H1 (cell line): ENCODE measurements at regions not wholly inside any gene's neighbourhood (a gene's known extent, or its start where the extent isn't known, plus 50 kb on each side); places are given as distances from the start of the nearest gene placed in this dataset.

ENCODE experiments used
- CTCF ChIA-PET: fragments of 300-600 bp; sonication (Branson Sonifier 250); formaldehyde crosslinking; loops from one replicate; lab custom pipeline; 2021; ENCODE audit not compliant: partially characterized antibody; lab: Charles Lee
- POLR2A ChIA-PET: fragments of 300-600 bp; sonication (Branson Sonifier 250); formaldehyde crosslinking; loops from one replicate; lab custom pipeline; 2021; ENCODE audit warnings: inconsistent platforms; ENCODE audit not compliant: partially characterized antibody; lab: Charles Lee
- DNase-seq, 2 experiments: peaks; one replicate each; pipeline versions ENCODE4 v3.0.0 to v3.0.0-alpha.2; 2010 to 2022; ENCODE audit warnings: low spot score in 2 of 2, low read depth in 1 of 2, mixed read lengths in 1 of 2
- FAIRE-seq: peaks from 2 replicates; lab custom pipeline; 2011; peaks lifted over from hg19 to GRCh38; lab: Jason Lieb, UNC
- H2AFZ ChIP-seq: 2 replicates; pipeline ENCODE4 v1.8.1; 2012; ENCODE audit warnings: low read length, inconsistent platforms
- H2AK5ac ChIP-seq: 2 replicates; pipeline ENCODE4 v1.6.1; 2013; ENCODE audit warnings: low read depth, low read length
- H2BK120ac ChIP-seq: replicated peaks from 2 replicates; pipeline ENCODE3; 2013; ENCODE audit warnings: low read depth, low read length, inconsistent platforms
- H2BK12ac ChIP-seq: 2 replicates; pipeline ENCODE4 v1.6.1; 2013; ENCODE audit warnings: low read depth, low read length
- H2BK15ac ChIP-seq: 2 replicates; pipeline ENCODE4 v1.6.1; 2013; ENCODE audit warnings: low read length
- H2BK20ac ChIP-seq: 2 replicates; pipeline ENCODE4 v1.6.1; 2013; ENCODE audit warnings: low read length
- H2BK5ac ChIP-seq: 2 replicates; pipeline ENCODE4 v1.6.1; 2013; ENCODE audit warnings: low read depth, low read length
- H3K14ac ChIP-seq: 2 replicates; pipeline ENCODE4 v1.6.1; 2013; ENCODE audit warnings: inconsistent platforms; ENCODE audit not compliant: insufficient read length
- H3K18ac ChIP-seq: 2 replicates; pipeline ENCODE4 v1.6.1; 2013; ENCODE audit warnings: low read length; ENCODE audit errors: extremely low read depth
- H3K23ac ChIP-seq: 2 replicates; pipeline ENCODE4 v1.6.1; 2013; ENCODE audit warnings: inconsistent platforms; ENCODE audit not compliant: insufficient read length
- H3K23me2 ChIP-seq: 2 replicates; pipeline ENCODE4 v1.6.1; 2013; ENCODE audit warnings: low read depth, low read length
- H3K27ac ChIP-seq: 2 replicates; pipeline ENCODE4 v1.6.1; 2011; ENCODE audit warnings: low read depth, low read length, inconsistent platforms
- H3K27me3 ChIP-seq, 4 experiments: replicated peaks in 1 of 4; 1 replicate in 1 of 4; 2 replicates in 3 of 4; pipeline versions ENCODE4 v1.6.1 to v1.8.1; 2011 to 2013; ENCODE audit warnings: low read length in 3 of 4, mild to moderate bottlenecking in 3 of 4, inconsistent platforms in 2 of 4, mixed read lengths in 2 of 4, moderate library complexity in 1 of 4; ENCODE audit not compliant: control insufficient read depth in 3 of 4, insufficient read depth in 3 of 4; ENCODE audit errors: extremely low read depth in 1 of 4
- H3K36me3 ChIP-seq, 4 experiments: 2 replicates each; pipeline versions ENCODE4 v1.6.1 to v1.8.1; 2011 to 2013; ENCODE audit warnings: mild to moderate bottlenecking in 4 of 4, low read length in 3 of 4, moderate library complexity in 2 of 4, control low read depth in 1 of 4, inconsistent platforms in 1 of 4; ENCODE audit not compliant: insufficient read depth in 4 of 4, control insufficient read depth in 2 of 4
- H3K4ac ChIP-seq: replicated peaks from 2 replicates; pipeline ENCODE3; 2013; ENCODE audit warnings: low read length, low read depth, mixed read lengths, inconsistent platforms; ENCODE audit not compliant: insufficient read length
- H3K4me1 ChIP-seq, 4 experiments: replicated peaks in 1 of 4; 1 replicate in 1 of 4; 2 replicates in 3 of 4; pipeline versions ENCODE4 v1.6.1 to v1.8.1; 2011 to 2013; ENCODE audit warnings: low read length in 3 of 4, inconsistent platforms in 2 of 4, mixed read lengths in 1 of 4; ENCODE audit not compliant: insufficient read depth in 4 of 4, control insufficient read depth in 3 of 4
- H3K4me2 ChIP-seq, 2 experiments: 2 replicates each; pipeline versions ENCODE4 v1.6.1 to v1.8.1; 2011 to 2013; ENCODE audit warnings: low read depth in 2 of 2, low read length in 2 of 2, control low read depth in 1 of 2, inconsistent platforms in 1 of 2, mild to moderate bottlenecking in 1 of 2; ENCODE audit not compliant: insufficient read depth in 1 of 2
- H3K4me3 ChIP-seq, 4 experiments: fragments of 200-600, 300-600 bp in 1 of 4; sonication (generic), shearing (Covaris generic), sonication (Bioruptor Twin) in 1 of 4; 2 replicates each; pipeline versions ENCODE4 v1.5.1 to v1.8.1; 2011 to 2016; ENCODE audit warnings: low read length in 4 of 4, low read depth in 3 of 4, control low read depth in 2 of 4, inconsistent platforms in 2 of 4, mild to moderate bottlenecking in 2 of 4, mixed read lengths in 1 of 4, moderate library complexity in 1 of 4; ENCODE audit not compliant: insufficient read depth in 2 of 4; ENCODE audit errors: extremely low read depth in 1 of 4
- H3K56ac ChIP-seq: replicated peaks from 2 replicates; pipeline ENCODE3; 2013; ENCODE audit warnings: low read depth, mild to moderate bottlenecking, mixed read lengths, low read length, inconsistent platforms; ENCODE audit not compliant: insufficient read length
- H3K79me1 ChIP-seq: 2 replicates; pipeline ENCODE4 v1.6.1; 2013; ENCODE audit warnings: low read depth, low read length, control low read depth
- H3K79me2 ChIP-seq, 2 experiments: 2 replicates each; pipeline versions ENCODE4 v1.6.1 to v1.8.1; 2012 to 2013; ENCODE audit warnings: low read length in 2 of 2, mild to moderate bottlenecking in 2 of 2, inconsistent platforms in 1 of 2; ENCODE audit not compliant: insufficient read depth in 2 of 2, control insufficient read depth in 1 of 2
- H3K9ac ChIP-seq, 4 experiments: replicated peaks in 1 of 4; 1 replicate in 1 of 4; 2 replicates in 3 of 4; pipeline versions ENCODE4 v1.6.1 to v1.8.1; 2011 to 2013; ENCODE audit warnings: low read depth in 3 of 4, low read length in 3 of 4, control low read depth in 2 of 4, mild to moderate bottlenecking in 2 of 4, moderate library complexity in 2 of 4, inconsistent platforms in 1 of 4; ENCODE audit errors: extremely low read depth in 1 of 4
- H3K9me3 ChIP-seq, 2 experiments: 2 replicates each; pipeline versions ENCODE4 v1.6.1 to v1.8.1; 2012 to 2013; ENCODE audit warnings: mild to moderate bottlenecking in 2 of 2, moderate library complexity in 2 of 2, control low read depth in 1 of 2, inconsistent platforms in 1 of 2, low read depth in 1 of 2, low read length in 1 of 2, mixed read lengths in 1 of 2; ENCODE audit not compliant: insufficient read depth in 2 of 2
- H4K20me1 ChIP-seq, 2 experiments: replicated peaks in 1 of 2; 2 replicates each; pipeline versions ENCODE3 to v1.8.1; 2011 to 2013; ENCODE audit warnings: inconsistent platforms in 2 of 2, low read length in 2 of 2, mild to moderate bottlenecking in 1 of 2; ENCODE audit not compliant: insufficient read depth in 2 of 2, control insufficient read depth in 1 of 2
- H4K5ac ChIP-seq: 2 replicates; pipeline ENCODE4 v1.6.1; 2013; ENCODE audit warnings: low read length, low read depth, mixed read lengths, inconsistent platforms; ENCODE audit not compliant: insufficient read length
- H4K8ac ChIP-seq: 2 replicates; pipeline ENCODE4 v1.8.0; 2013; ENCODE audit warnings: mild to moderate bottlenecking, moderate library complexity, low read length, inconsistent platforms; ENCODE audit not compliant: insufficient read depth; ENCODE audit errors: extremely low read depth
- H4K91ac ChIP-seq: replicated peaks from 2 replicates; pipeline ENCODE3; 2013; ENCODE audit warnings: low read length, mixed read lengths, inconsistent platforms; ENCODE audit not compliant: insufficient read length
- BACH1 ChIP-seq: IDR thresholded peaks from 2 replicates; pipeline ENCODE4 v1.6.1; 2012; ENCODE audit warnings: low read length, improper control_type of control experiment
- BRCA1 ChIP-seq: IDR thresholded peaks from 2 replicates; pipeline ENCODE4 v1.6.1; 2012; ENCODE audit warnings: low read depth, low read length, improper control_type of control experiment
- CEBPB ChIP-seq: IDR thresholded peaks from 2 replicates; pipeline ENCODE4 v1.6.1; 2012; ENCODE audit warnings: low read depth, low read length
- CHD1 ChIP-seq: IDR thresholded peaks from 2 replicates; pipeline ENCODE4 v1.6.1; 2012; ENCODE audit warnings: low read depth, low read length, improper control_type of control experiment
- EP300 ChIP-seq, 2 experiments: IDR thresholded peaks; 1 replicate in 1 of 2; 2 replicates in 1 of 2; pipeline ENCODE4 v1.6.1; 2011 to 2012; ENCODE audit warnings: low read depth in 2 of 2, low read length in 2 of 2, mild to moderate bottlenecking in 2 of 2, borderline replicate concordance in 1 of 2, inconsistent platforms in 1 of 2, moderate library complexity in 1 of 2
- FOSL1 ChIP-seq: IDR thresholded peaks from 2 replicates; pipeline ENCODE4 v1.6.1; 2011; ENCODE audit warnings: mild to moderate bottlenecking, low read depth, low read length, moderate library complexity; ENCODE audit not compliant: insufficient read depth
- JUN ChIP-seq: IDR thresholded peaks from 2 replicates; pipeline ENCODE4 v1.6.1; 2011; ENCODE audit warnings: low read depth, mild to moderate bottlenecking, improper control_type of control experiment, low read length
- JUND ChIP-seq: IDR thresholded peaks from 2 replicates; pipeline ENCODE4 v1.6.1; 2011; ENCODE audit warnings: mild to moderate bottlenecking, improper control_type of control experiment, low read length
- NANOG ChIP-seq: IDR thresholded peaks from 2 replicates; pipeline ENCODE4 v1.6.1; 2011; ENCODE audit warnings: low read length, low read depth, mild to moderate bottlenecking, inconsistent platforms; ENCODE audit not compliant: insufficient read depth, poor library complexity, severe bottlenecking
- POLR2AphosphoS5 ChIP-seq: IDR thresholded peaks from 2 replicates; pipeline ENCODE4 v1.6.1; 2011; ENCODE audit warnings: low read depth, low read length
- POU5F1 ChIP-seq: IDR thresholded peaks from 2 replicates; pipeline ENCODE4 v1.6.1; 2011; ENCODE audit warnings: low read depth, mild to moderate bottlenecking, low read length, moderate library complexity
- SIRT6 ChIP-seq: IDR thresholded peaks from one replicate; pipeline ENCODE4 v1.7.1; 2012; ENCODE audit warnings: low read length, inconsistent platforms
- SRF ChIP-seq: IDR thresholded peaks from 2 replicates; pipeline ENCODE4 v1.6.1; 2011; ENCODE audit warnings: mild to moderate bottlenecking, low read depth, low read length, moderate library complexity
- SUZ12 ChIP-seq: fragments of 200-600 bp; sonication (generic); IDR thresholded peaks from 2 replicates; pipeline ENCODE4 v1.6.1; 2012; ENCODE audit warnings: mild to moderate bottlenecking, inconsistent platforms, low read length, moderate library complexity, mixed read lengths
- TBP ChIP-seq: IDR thresholded peaks from 2 replicates; pipeline ENCODE4 v1.6.1; 2011; ENCODE audit warnings: low read depth, low read length, improper control_type of control experiment
- WGBS, 2 experiments: shearing (Covaris generic) in 1 of 2; methylation state at CpG; one replicate each; pipeline versions ENCODE4 v1.1.6 to v1.1.7; 2013 to 2015; ENCODE audit warnings: low lambda C conversion rate in 2 of 2, mixed read lengths in 2 of 2, inconsistent platforms in 1 of 2, low coverage in 1 of 2, missing lambda C conversion rate in 1 of 2; ENCODE audit not compliant: insufficient replicate concordance in 2 of 2, insufficient coverage in 1 of 2, insufficient read length in 1 of 2; ENCODE audit errors: extremely low coverage in 1 of 2, missing lambda C conversion rate in 1 of 2; 5-methylcytosine and 5-hydroxymethylcytosine counted together
- TF ChIP-seq, protein P1 (sequence below): IDR thresholded peaks from 2 replicates; pipeline ENCODE4 v1.6.1; 2011; ENCODE audit warnings: low read depth, mild to moderate bottlenecking, low read length; ENCODE audit not compliant: insufficient read depth

DNA sequence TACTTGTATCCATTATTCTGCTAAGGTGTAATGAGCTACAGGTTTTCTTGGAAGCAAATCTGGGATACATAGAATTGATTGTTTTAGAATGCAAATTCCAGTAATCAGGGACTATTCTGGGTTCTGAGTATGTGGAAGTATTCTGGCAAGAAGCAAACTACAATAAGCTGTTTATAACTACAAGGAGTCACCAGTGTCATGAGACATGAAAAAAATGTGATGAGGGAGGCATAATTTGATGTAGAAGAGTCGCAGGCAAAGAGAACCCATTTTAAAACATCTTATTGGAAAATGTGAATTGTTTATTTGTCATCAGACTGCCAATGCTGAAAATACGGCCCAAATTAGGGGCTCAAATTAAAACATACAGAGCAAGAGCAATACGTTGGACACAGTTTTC lies 321.8 kb upstream of the E2F7 start:
- no peak for FAIRE-seq
- 62% methylated on average over 3 of the region's 3 CpGs; no CpG with 5 or more reads in 1 of the 2 experiments for WGBS, 2 experiments
- Histone ChIP-seq H2BK20ac (no peak overlapping the region), H2BK15ac (no peak overlapping the region), H4K20me1 (no peaks in the 10 kb centered on the region), H3K27ac (no peak overlapping the region), H3K4me3 (no peak overlapping the region), H3K23me2 (no peaks in the 10 kb centered on the region), H2BK12ac (no peak overlapping the region), H3K27me3 (no peaks in the 10 kb centered on the region), H3K79me1 (no peaks in the 10 kb centered on the region), H2AK5ac (no peak overlapping the region), H4K91ac (no peak overlapping the region), H3K9ac (no peak overlapping the region), H3K18ac (no peak overlapping the region), H3K79me2 (no peaks in the 10 kb centered on the region), H2BK120ac (no peak overlapping the region), H3K9me3 (no peaks in the 10 kb centered on the region), H4K8ac (no peak overlapping the region), H4K5ac (no peak overlapping the region), H2AFZ (no peak overlapping the region), H3K4me2 (no peak overlapping the region), H3K4ac (no peak overlapping the region), H3K56ac (no peak overlapping the region), H3K14ac (no peak overlapping the region), H3K23ac (no peak overlapping the region), H2BK5ac (no peak overlapping the region), H3K36me3 (no peaks in the 10 kb centered on the region), H3K4me1 (0 out of 7 replicates have a peak, but pooled peaks cover 0 to under 1% (median 0%) of the 10 kb centered on the region in 4 experiments)
- ChIA-PET CTCF (no interaction called here), POLR2A (no interaction called here)
- no peak for DNase-seq
- no peak for TF ChIP-seq POLR2AphosphoS5
- TF ChIP-seq, protein P1, sequence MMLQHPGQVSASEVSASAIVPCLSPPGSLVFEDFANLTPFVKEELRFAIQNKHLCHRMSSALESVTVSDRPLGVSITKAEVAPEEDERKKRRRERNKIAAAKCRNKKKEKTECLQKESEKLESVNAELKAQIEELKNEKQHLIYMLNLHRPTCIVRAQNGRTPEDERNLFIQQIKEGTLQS, result no peak
- no peak for TF ChIP-seq BRCA1
- TF ChIP-seq JUN, result no peak
- no peak for TF ChIP-seq EP300 (IDR thresholded peaks at IDR 0.05; ENCODE audit: borderline replicate concordance in 1 of 2, low read depth in 2 of 2, low read length in 2 of 2)
- TF ChIP-seq TBP, result no peak
- no peak for TF ChIP-seq NANOG
- no peak for TF ChIP-seq SUZ12
- no peak for TF ChIP-seq FOSL1
- TF ChIP-seq JUND, result no peak
- no peak for TF ChIP-seq POU5F1
- TF ChIP-seq SRF, result no peak
- TF ChIP-seq CHD1, result no peak
- no peak for TF ChIP-seq CEBPB
- no peak for TF ChIP-seq BACH1
- TF ChIP-seq SIRT6, result no peak
